HepG2 (cell line): ENCODE measurements at regions not wholly inside any gene's neighbourhood (a gene's known extent, or its start where the extent isn't known, plus 50 kb on each side); places are given as distances from the start of the nearest gene placed in this dataset.

Experiments used
- ATAC-seq: fragments of 200-7000 bp; cut with Tn5 transposase; 3 replicates; pipeline ENCODE4 v1.9.1; 2020; ENCODE audit warnings: mild to moderate bottlenecking, moderate library complexity
- BruUV-seq: library from RNA; stranded (reverse); fragments of 400-500 nt; replicated peaks from 2 replicates; lab custom pipeline; 2021; lab: Mats Ljungman, UMichigan
- CTCF ChIA-PET: fragments of 300-600 bp; formaldehyde crosslinking; extraction: SDS; loops from one replicate; lab custom pipeline; 2021; ENCODE audit warnings: low total read pairs, inconsistent platforms, low intra/inter-chr PET ratio; lab: Yijun Ruan, JAX
- POLR2A ChIA-PET: fragments of 350-600 bp; sonication (Branson Sonifier 250); formaldehyde crosslinking; loops from one replicate; lab custom pipeline; 2020; ENCODE audit warnings: antibody characterized with exemption, inconsistent platforms; lab: Yijun Ruan, JAX
- DNase-seq: peaks from one replicate; pipeline ENCODE4 v3.0.0-alpha.2; 2015; ENCODE audit warnings: low spot score
- FAIRE-seq: peaks from 3 replicates; lab custom pipeline; 2011; peaks lifted over from hg19 to GRCh38; lab: Jason Lieb, UNC
- H2AFZ ChIP-seq: one replicate; pipeline ENCODE4 v1.6.1; 2011; ENCODE audit warnings: low read length, inconsistent platforms
- H3K27ac ChIP-seq: fragments of 300-600 bp; 3 replicates; pipeline ENCODE4 v1.8.0; 2011; ENCODE audit warnings: mixed run types, mild to moderate bottlenecking, mixed read lengths, low read length, inconsistent platforms; ENCODE audit not compliant: insufficient read depth; ENCODE audit errors: extremely low read length
- H3K27me3 ChIP-seq, 2 experiments: fragments of 200-600 bp in 1 of 2; 2 replicates in 1 of 2; 3 replicates in 1 of 2; pipeline versions ENCODE4 v1.6.0 to v1.8.0; 2011; ENCODE audit warnings: low read length in 2 of 2, mild to moderate bottlenecking in 2 of 2, moderate library complexity in 2 of 2, inconsistent platforms in 1 of 2; ENCODE audit not compliant: insufficient read depth in 2 of 2, control insufficient read depth in 1 of 2
- H3K36me3 ChIP-seq, 2 experiments: fragments of 200-600 bp in 1 of 2; replicated peaks in 1 of 2; 2 replicates in 1 of 2; 3 replicates in 1 of 2; pipeline versions ENCODE4 v1.5.1 to v1.8.0; 2011; ENCODE audit warnings: low read length in 2 of 2, inconsistent platforms in 1 of 2; ENCODE audit not compliant: insufficient read depth in 2 of 2, control insufficient read depth in 1 of 2
- H3K4me1 ChIP-seq: 2 replicates; pipeline ENCODE4 v1.5.1; 2012; ENCODE audit warnings: low read length, inconsistent platforms; ENCODE audit not compliant: insufficient read depth
- H3K4me2 ChIP-seq: 2 replicates; pipeline ENCODE4 v1.6.0; 2011; ENCODE audit warnings: low read depth, low read length, inconsistent platforms
- H3K4me3 ChIP-seq, 3 experiments: fragments of 200-600 bp in 1 of 3; sonication (generic), shearing (Covaris generic) in 1 of 3; replicated peaks in 1 of 3; 2 replicates each; pipeline ENCODE4 v1.5.1; 2011 to 2016; ENCODE audit warnings: low read length in 3 of 3, inconsistent platforms in 2 of 3, low read depth in 2 of 3, mild to moderate bottlenecking in 2 of 3, control low read depth in 1 of 3, mixed read lengths in 1 of 3; ENCODE audit not compliant: insufficient read depth in 1 of 3
- H3K79me2 ChIP-seq: one replicate; pipeline ENCODE4 v1.6.1; 2011; ENCODE audit warnings: low read length, inconsistent platforms; ENCODE audit not compliant: insufficient read depth
- H3K9ac ChIP-seq: 2 replicates; pipeline ENCODE4 v1.6.0; 2011; ENCODE audit warnings: mild to moderate bottlenecking, low read depth, low read length, inconsistent platforms; ENCODE audit not compliant: insufficient read depth
- H3K9me3 ChIP-seq: 2 replicates; pipeline ENCODE4 v1.5.1; 2012; ENCODE audit warnings: mild to moderate bottlenecking, low read length
- H4K20me1 ChIP-seq: 2 replicates; pipeline ENCODE4 v1.6.0; 2011; ENCODE audit warnings: inconsistent platforms, mild to moderate bottlenecking, low read length, moderate library complexity; ENCODE audit not compliant: insufficient read depth
- EHMT2 ChIP-seq: fragments of 200-600 bp; sonication (generic); IDR thresholded peaks from 2 replicates; pipeline ENCODE4 v1.7.0; 2017; ENCODE audit warnings: antibody characterized with exemption, low read depth, low read length, borderline replicate concordance
- HIVEP1 ChIP-seq: sonication (generic); formaldehyde crosslinking; IDR thresholded peaks from 2 replicates; pipeline ENCODE4 v1.4.0; 2020; ENCODE audit warnings: mild to moderate bottlenecking, missing genetic modification reagents
- ISL2 ChIP-seq: sonication (generic); formaldehyde crosslinking; IDR thresholded peaks from 2 replicates; pipeline ENCODE4 v1.5.0; 2020; ENCODE audit warnings: missing genetic modification reagents
- MAZ ChIP-seq, 2 experiments: sonication (generic) in 1 of 2; formaldehyde crosslinking in 1 of 2; IDR thresholded peaks; 2 replicates each; pipeline versions ENCODE4 v1.5.0 to v1.6.1; 2012 to 2020; ENCODE audit warnings: low read depth in 2 of 2, mild to moderate bottlenecking in 2 of 2, borderline replicate concordance in 1 of 2, improper control_type of control experiment in 1 of 2, low read length in 1 of 2, missing genetic modification reagents in 1 of 2, moderate library complexity in 1 of 2
- MYPOP ChIP-seq: sonication (generic); formaldehyde crosslinking; IDR thresholded peaks from 2 replicates; pipeline ENCODE4 v1.8.1; 2023; ENCODE audit warnings: mild to moderate bottlenecking, moderate library complexity, missing genetic modification reagents
- NR3C1 ChIP-seq: sonication (generic); formaldehyde crosslinking; IDR thresholded peaks from 2 replicates; pipeline ENCODE4 v1.4.0; 2020; ENCODE audit warnings: missing genetic modification reagents
- PATZ1 ChIP-seq: sonication (generic); formaldehyde crosslinking; IDR thresholded peaks from 2 replicates; pipeline ENCODE4 v1.4.0; 2020; ENCODE audit warnings: missing genetic modification reagents
- PAWR ChIP-seq: sonication (generic); formaldehyde crosslinking; IDR thresholded peaks from 2 replicates; pipeline ENCODE4 v1.4.0; 2020; ENCODE audit warnings: missing genetic modification reagents, mild to moderate bottlenecking, borderline replicate concordance
- ZFP36 ChIP-seq: fragments of 150-350 bp; IDR thresholded peaks from 2 replicates; pipeline ENCODE4 v1.6.1; 2018; ENCODE audit warnings: borderline replicate concordance, low read length, low read depth; ENCODE audit not compliant: partially characterized antibody
- ZNF326 ChIP-seq: sonication (generic); formaldehyde crosslinking; IDR thresholded peaks from 2 replicates; pipeline ENCODE4 v1.4.0; 2020; ENCODE audit warnings: missing genetic modification reagents, borderline replicate concordance
- ZNF451 ChIP-seq: sonication (generic); formaldehyde crosslinking; IDR thresholded peaks from 2 replicates; pipeline ENCODE4 v1.5.0; 2020; ENCODE audit warnings: mild to moderate bottlenecking, missing genetic modification reagents
- ZNF484 ChIP-seq: sonication (generic); formaldehyde crosslinking; IDR thresholded peaks from 2 replicates; pipeline ENCODE4 v1.5.1; 2020; ENCODE audit warnings: mild to moderate bottlenecking, low read depth, missing genetic modification reagents, borderline replicate concordance
- ZNF616 ChIP-seq: sonication (generic); formaldehyde crosslinking; IDR thresholded peaks from 2 replicates; pipeline ENCODE4 v1.5.0; 2020; ENCODE audit warnings: low read depth, mild to moderate bottlenecking, missing genetic modification reagents
- ZNF761 ChIP-seq: sonication (generic); formaldehyde crosslinking; conservative IDR thresholded peaks from 2 replicates; pipeline ENCODE4 v1.4.0; 2020; ENCODE audit warnings: mild to moderate bottlenecking, missing genetic modification reagents
- WGBS: methylation state at CpG from one replicate; pipeline ENCODE4 v1.1.6; 2017; ENCODE audit warnings: low lambda C conversion rate; 5-methylcytosine and 5-hydroxymethylcytosine counted together
- in situ Hi-C: cut with HindIII; loops from 2 replicates; pipeline ENCODE4 v1.10.0; 2017; ENCODE audit warnings: low pct_unique_long_range_greater_than_20kb; ENCODE audit not compliant: extremely low pct_ligation_motif_present
- intact Hi-C: fragments of 100-400 bp; cut with micrococcal nuclease; formaldehyde crosslinking; loops from one replicate; pipeline ENCODE4 v1.10.0; 2022; ENCODE audit not compliant: unreplicated experiment

DNA sequence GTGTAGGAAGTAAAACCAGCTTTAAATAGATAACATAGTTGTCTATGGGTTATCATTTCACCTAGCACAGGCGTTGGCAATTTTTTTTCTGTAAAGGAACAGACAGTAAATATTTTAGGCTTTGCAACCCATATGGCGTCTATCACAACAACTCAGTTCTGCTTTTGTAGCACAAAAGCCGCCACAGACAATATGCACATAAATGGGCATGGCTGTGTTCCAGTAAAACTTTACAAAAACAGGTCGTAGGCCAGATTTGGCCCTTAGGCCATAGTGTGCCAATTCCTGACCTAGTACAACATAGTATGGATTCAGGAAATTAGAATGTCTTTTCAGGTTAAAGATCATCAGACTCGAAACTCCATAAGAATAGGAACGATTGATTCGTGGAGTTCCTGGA lies 265.3 kb upstream of the GK2 start:
- no peak for FAIRE-seq
- in situ Hi-C loops, result no loop called here
- Histone ChIP-seq H2AFZ (no peak overlapping the region), H3K9ac (no peak overlapping the region)
- BruUV-seq, result no TSS peak
- no peak for TF ChIP-seq MYPOP (CRISPR knock-in tag)
- TF ChIP-seq ISL2 (CRISPR knock-in tag), result no peak
- no peak for TF ChIP-seq PAWR (CRISPR knock-in tag)
- TF ChIP-seq HIVEP1 (CRISPR knock-in tag), result no peak
- TF ChIP-seq, all 625 proteins: peak for 0
- Histone ChIP-seq H3K9me3 (peaks cover 2% of the 10 kb centered on the region; the same call in 1 of the 2 replicates), H3K4me3 (no peak overlapping the region), H3K4me1 (no peaks in the 10 kb centered on the region), H3K79me2 (no peaks in the 10 kb centered on the region), H3K36me3 (no peaks in the 10 kb centered on the region), H4K20me1 (no peaks in the 10 kb centered on the region), H3K27me3 (no peaks in the 10 kb centered on the region), H3K4me2 (no peak overlapping the region), H3K27ac (no peak overlapping the region)
- intact Hi-C loops, result no loop called here
- DNase-seq (no peak), ATAC-seq (no peak)
- WGBS, result 3% methylated on average over 7 of the region's 7 CpGs
- CTCF ChIA-PET, result no interaction called here
- POLR2A ChIA-PET, result no interaction called here

DNA sequence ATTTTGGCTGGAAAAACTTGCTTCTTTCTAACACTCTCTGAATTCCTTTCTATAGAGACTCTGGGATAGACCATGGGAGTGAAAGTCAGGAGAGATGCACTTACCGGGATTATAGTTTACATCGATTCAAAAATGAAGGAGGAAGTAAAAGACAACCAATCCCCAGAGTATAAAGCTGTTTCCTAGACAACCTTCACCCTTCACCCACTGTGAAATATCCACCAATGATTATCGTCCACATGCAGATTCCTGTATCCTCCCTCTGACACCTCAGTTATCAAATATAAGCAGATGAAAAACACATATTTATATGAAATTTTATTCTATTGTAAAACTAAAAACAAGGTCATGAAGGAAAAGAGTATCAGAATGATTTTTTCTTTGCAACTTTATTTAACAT lies 258.8 kb upstream of the GK2 start:
- H3K4me3 ChIP-seq, result no peak overlapping the region
- no peaks in the 10 kb centered on the region for H4K20me1 ChIP-seq
- H3K27ac ChIP-seq, result no peak overlapping the region
- ChIA-PET CTCF (no interaction called here), POLR2A (no interaction called here)
- H3K4me1 ChIP-seq, result no peaks in the 10 kb centered on the region
- intact Hi-C loops (no loop called here), in situ Hi-C loops (no loop called here)
- ATAC-seq (no peak), FAIRE-seq (no peak), DNase-seq (no peak)
- TF ChIP-seq NR3C1 (CRISPR knock-in tag) (no peak), ZNF451 (no peak), ZFP36 (no peak), PATZ1 (CRISPR knock-in tag) (no peak), ZNF326 (CRISPR knock-in tag) (no peak), ZNF616 (CRISPR knock-in tag) (no peak), ZNF761 (CRISPR knock-in tag) (no peak), EHMT2 (no peak), MAZ (IDR thresholded peaks at IDR 0.05; ENCODE audit: borderline replicate concordance, low read depth, low read length) (no peak), MAZ (CRISPR knock-in tag; IDR thresholded peaks at IDR 0.05; ENCODE audit: low read depth) (no peak), ZNF484 (no peak)
- peaks cover 7% of the 10 kb centered on the region; the same call in 1 of the 2 replicates for H3K9me3 ChIP-seq
- no peaks in the 10 kb centered on the region; a peak in 1 of 5 replicates for H3K27me3 ChIP-seq
- H2AFZ ChIP-seq, result no peak overlapping the region
- no peak overlapping the region for H3K4me2 ChIP-seq
- no peaks in the 10 kb centered on the region for H3K36me3 ChIP-seq
- BruUV-seq, result no TSS peak
- 1% methylated on average over 3 of the region's 3 CpGs for WGBS
- H3K9ac ChIP-seq, result no peak overlapping the region
- H3K79me2 ChIP-seq, result no peaks in the 10 kb centered on the region
